SW 1271 (cell line): ENCODE measurements at regions not wholly inside any gene's neighbourhood (a gene's known extent, or its start where the extent isn't known, plus 50 kb on each side); places are given as distances from the start of the nearest gene placed in this dataset.

Source experiments
- DNase-seq, 2 experiments: peaks; one replicate each; lab custom pipeline; 2025; lab: John Stamatoyannopoulos, UW

DNA sequence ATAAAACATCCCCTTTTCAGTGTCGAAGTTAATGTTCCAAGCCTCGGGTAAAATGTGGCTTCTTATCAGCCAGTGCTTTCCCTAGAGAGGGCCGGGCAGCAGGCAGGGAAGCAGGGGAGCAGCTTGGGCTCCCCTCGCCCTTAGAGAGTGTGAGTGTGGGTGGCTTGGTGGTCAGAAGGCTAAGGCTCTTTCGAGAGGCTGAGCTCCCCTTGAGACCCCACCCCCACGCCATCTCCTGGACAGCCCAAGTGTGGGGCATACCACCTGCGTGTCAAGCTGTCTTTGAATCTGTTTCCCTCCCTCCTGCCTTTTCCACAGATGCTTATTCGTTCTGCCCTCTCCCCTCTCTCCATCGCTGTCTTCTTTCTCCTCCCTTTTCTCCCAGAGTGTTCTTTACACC lies 95.1 kb upstream of the FOXP4 start:
- no peak for DNase-seq

DNA sequence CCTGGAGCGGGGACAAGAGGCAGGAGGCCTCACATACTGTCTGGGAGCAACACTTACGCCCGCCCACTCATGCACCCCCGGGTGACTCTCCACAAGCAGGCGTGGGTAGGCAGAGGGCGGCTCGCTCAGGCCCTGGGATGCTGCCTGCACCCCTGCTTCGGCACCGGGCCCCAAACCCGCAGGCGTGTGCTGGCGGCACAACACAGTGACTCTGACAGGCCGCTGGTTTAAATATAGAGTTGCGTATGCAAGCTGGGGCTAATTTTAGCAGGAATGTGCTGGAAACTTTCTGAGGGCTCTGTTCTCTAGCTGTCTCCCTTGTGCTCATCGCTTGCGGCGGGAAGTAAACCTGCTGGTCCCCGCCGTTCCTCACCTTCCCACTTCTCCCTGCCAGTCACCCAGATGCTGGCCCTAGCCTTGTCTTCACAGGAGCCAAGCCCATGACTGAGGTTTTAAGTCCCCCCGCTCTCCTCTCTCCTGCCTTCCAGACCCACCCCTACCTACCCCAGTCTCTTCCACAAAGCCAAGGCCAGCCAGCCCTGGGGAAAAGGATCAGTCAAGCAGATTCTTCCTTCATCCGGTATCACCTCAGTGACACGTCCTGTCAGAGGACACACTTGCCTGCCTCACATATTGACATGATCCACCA lies 94.5 kb upstream of the FOXP4 start:
- no peak for DNase-seq

DNA sequence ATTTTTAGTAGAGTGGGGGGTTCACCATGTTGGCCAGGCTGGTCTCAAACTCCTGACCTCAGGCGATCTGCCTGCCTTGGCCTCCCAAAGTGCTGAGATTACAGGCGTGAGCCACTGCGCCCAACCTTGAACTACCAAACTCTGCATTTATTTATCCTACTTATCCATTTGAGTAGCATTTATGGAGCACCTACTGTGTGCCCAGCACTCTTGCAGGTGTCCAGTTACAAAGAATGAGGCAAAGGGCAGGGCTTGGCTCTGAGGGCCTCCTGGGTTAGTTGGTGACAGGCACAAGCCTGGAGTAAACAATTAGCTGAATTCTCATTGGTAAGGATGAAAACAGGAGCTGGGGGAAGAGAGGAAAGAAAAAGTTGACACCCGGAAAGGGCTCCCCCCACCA lies 93.4 kb upstream of the FOXP4 start:
- no peak for DNase-seq

DNA sequence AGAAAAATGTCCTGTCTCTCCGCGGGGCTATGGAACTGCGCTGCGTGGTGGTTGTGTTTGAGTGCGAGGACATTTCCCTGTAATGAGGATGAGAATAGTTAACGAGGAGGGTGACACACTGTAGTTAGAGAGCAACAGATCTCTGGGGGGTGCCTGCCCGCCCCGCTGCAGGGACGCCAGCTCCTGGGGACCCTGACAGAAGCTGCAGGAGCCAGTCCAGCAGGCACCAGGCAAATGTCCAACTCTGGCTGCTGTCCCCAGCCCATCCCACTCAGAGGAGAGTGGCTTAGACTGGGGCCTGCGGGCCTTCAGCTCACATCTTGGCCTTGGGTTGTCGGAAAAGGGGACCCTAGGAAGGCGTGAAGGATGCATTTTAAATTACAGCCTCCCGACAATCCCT lies 92.9 kb upstream of the FOXP4 start:
- no peak for DNase-seq

DNA sequence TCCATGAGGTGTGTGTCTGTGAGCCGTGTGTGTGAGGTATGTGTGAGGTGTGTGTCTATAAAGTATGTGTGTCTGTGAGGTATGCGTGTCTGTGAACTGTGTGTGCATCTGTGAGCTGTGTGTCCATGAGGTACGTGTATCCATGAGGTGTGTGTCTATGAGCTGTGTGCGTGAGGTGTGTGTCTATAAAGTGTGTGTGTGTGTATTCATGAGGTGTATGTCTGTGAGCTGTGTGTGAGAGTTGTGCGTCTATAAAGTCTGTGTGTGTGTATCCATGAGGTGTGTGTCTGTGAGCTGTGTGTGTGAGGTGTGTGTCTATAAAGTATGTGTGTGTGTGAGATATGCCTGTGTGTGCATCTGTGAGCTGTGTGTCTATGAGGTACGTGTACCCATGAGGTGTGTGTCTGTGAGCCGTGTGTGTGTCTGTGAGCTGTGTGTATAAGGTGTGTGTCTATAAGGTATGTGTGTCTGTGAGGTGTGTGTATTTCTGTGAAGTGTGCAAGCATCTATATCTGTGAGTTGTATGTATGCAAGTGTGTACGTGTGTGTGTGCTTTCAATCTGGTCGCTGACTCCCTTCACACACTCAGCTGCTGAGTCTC lies 91.9 kb upstream of the FOXP4 start:
- no peak for DNase-seq

DNA sequence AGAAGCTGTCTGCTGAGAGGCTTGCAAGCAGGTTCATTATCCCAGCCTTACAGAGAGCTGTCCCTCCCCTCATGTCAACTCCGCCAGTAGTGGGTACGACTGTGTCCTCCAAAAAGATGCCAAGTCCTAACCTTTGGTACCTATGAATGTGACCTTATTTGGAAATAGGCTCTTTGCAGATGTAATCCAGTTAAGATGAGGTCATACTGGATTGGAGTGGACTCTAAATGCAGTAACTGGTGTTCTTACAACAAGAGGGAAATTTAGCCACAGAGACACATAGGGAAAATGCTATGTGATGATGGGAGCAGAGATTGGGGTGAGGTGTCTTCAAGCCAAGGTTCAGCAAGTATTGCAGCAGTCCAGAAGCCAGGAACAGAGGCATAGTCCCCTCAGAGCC lies 90.8 kb upstream of the FOXP4 start:
- no peak for DNase-seq

DNA sequence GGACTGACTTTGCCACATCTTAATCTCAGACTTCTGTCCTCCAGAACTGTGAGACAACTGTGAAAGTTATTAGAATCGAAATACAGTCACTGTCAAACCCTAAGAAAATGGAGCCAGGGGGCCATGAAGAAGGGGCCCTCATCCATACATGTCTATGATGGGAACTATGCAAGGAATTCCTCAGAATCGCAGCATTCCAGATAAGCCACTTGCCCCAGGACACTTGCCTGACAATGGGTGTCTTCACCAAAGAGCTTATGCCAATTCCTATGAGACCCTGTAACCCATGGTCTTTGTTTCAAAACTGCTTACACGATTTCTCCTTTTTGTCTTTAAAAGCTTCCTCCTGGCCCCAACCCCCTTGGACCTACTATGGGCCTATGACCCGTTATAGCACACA lies 90.4 kb upstream of the FOXP4 start:
- DNase-seq = no peak

DNA sequence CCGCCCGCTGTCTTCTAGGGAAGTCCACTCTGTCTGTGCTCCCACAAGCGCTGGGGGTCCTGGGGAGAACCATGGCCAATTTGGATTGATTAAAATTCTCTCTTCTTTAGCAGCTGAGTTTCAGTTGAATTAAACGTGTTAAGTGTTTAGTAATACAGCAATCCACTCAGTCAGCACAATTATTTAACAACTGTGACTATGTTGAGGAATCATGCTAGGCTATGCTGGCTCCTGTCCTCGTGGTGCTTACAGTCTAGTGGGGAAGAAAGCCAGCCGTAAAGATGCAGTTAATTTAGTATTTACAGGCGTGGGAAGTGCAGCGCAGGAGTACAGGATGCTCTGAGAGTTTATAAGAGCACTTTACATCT lies 88.9 kb upstream of the FOXP4 start:
- DNase-seq = no peak

DNA sequence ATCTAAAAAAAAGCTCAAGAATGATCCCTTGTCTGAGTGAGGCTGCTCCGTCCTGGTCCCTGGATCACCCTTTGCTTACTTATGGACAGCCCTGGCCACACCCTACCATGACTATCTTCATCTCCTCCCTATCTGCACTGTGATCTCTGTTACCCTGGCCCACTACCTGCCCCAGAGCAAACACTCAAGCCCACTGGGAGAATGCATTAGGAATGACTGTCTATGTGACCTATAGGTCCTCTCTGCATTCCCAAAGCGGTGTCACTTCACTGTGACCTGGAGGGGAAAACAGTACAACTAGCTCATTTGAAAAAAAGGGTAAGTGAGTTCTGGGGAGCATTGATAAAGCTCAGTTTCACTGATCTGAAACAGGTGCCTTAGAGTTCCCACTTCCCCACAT lies 86.4 kb upstream of the FOXP4 start:
- DNase-seq = no peak

DNA sequence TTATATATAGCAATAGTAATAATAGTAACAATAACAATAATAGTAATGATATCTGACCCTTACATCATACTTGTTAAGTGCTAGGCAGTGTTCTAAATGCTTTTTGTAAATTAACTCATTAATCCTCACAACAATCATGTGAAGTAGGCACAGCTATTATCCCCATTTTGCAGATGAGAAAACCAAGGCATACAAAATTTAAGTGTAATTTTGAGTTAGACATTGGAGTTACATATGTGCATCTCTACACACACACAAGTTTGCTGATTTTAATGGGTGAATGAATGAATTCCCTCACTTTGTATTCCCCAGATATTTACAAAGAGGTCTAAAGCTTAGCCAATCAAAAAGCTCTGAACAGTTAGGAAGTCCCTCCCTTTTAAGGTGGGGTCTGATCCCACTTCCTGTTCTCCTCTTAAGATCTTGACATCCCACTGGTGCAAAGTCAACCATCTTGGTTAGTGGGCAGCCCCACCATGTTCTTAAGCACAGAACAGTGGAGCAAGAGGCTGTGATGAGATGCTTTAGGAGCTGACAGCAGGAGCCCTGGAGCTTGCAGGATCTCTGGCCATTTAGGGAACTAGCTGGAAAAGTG lies 85.3 kb upstream of the FOXP4 start:
- DNase-seq = peak in 1 of 2 experiments; percentile 12

DNA sequence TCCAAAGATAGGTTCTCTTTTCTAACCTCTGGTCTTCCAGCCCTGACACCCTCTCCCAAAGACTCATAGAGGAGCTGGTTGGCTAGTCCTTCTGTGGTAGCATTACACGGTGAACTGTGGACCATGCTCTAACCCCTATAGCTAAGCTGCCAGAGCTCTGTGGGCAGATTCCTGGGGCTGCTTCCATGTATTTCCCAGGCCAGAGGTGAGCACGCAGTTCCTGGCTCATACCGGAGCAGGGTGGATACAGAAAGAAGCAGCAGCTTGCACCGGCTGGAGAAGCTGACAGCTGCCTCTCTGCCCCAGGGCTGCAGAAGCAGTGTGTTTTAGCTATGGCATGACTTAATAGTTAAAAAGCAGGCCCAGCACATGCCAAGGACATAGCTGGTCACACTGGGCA lies 84.1 kb upstream of the FOXP4 start:
- DNase-seq = no peak

DNA sequence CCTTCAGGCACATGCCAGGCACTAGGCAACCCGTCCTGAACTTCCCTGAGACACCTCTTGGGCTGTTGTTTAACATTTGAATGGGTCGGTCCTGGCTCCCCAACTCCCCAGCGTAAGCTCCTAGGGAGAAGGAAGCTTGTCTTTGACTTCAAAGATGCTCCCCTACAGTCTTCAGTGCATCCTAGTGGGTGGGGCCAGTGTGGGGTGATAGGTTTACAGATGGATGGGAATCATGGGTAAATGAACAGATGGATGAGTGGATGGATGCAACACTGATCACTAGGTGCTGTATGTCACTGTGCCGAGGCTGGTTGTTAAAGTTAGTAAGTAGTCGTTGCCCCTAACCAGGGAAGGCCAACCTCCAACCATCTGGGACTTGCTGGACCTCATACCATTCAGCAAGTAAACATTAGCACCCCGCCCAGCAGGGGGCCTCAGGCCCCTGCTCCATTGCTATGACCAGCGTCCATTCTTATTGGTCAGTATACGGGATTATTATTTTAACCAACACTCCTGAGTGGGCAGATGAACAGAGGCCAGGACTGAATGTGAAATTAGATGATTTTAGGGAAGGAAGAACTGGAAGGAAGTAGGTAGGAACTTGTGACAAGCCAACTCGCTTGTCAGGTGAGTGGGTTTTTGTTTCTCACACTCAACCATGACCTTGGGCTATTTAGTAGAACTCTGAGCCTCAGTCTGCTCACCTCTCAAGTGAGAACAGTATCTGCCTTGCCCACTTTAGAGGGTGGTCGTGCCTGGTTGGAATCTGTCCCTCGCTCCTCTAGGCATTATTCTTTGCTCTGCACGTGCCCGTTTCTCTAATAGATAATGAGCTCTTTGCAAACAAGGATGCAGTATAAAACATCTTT lies 82.9 kb upstream of the FOXP4 start:
- peak in 1 of 2 experiments; percentile 17 for DNase-seq

DNA sequence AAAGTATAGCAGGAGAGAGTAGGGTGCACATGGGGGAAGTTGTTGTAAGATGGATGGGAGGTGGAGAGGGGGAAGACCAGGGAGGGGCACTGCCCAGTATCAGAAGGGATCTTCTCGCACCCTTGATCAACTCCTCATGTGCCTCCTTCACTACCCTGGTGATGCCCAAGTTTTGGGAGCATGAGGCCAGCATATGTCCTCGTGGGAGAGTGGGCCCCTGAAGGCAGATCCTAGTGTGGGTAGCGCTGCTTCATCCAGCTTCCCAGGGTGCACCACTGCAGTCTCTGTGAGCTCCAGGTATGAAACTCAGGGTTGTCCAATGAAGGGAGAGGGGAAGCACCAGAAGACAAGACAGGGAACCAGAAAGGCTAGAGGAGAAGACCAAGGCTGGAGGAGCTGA lies 82.2 kb upstream of the FOXP4 start:
- no peak for DNase-seq

DNA sequence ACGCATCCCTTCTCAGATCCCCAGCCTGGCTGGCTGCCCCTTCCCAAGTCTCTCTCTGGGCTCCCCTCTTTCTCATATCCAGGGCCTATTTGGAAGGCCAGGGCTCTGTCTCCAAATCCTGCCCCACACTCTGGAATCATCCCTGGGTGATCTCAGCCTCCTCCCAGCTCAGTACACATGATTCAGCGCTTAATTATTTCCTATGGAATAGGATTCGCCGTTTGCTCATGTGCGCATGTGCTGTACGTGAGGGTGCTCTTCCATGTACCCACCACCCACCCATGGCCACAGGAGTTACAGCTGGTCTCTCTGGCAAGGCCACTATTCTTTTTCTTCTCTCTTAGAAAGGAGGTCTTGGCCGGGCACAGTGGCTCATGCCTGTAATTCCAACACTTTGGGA lies 81.7 kb upstream of the FOXP4 start:
- DNase-seq = no peak

DNA sequence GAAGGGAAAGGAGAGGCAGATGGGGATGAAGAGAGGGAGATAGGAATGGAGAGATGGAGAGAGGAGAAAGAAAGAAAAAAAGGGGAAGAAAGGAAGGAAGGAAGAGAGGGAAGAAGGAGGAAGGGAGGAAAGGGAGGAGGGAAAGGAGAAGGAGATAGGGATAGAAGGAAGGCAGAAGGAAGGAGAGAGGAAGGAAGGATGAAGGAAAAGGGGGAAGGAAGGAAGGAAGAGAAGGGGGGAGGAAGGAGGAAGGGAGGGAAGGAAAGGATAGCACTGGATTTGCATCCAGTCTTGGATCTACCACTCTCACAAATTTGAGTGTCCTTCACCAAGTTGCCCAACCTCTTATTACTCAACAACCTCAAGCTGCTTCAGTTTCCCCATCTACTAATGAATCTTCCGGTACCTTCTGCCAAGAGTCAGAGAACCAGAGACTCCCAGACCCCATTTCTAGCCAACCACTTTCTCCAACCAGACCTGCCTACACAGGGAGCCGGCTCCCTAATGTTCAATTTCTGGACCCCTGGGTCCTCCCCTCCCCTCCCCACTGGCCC lies 79.7 kb upstream of the FOXP4 start:
- DNase-seq = no peak

DNA sequence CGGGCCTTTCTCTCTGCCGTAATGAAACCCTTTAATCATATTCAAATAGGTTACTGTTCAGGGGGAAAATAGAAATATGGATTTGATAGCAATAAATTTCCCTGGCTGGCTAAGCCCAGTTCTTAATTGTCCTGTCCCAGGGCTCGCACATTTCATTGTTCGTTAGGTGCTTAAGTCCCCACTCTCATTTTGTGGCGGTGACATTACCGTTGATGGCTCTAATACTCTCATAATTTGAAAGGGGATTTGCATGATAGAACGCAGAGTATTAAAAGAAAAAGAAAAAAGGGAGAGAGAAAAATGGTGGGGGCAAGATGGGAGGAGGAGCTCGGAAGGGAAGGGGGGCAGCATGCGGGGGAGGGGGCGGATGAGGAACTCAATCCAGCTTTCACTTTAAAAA lies 79.1 kb upstream of the FOXP4 start:
- no peak for DNase-seq

DNA sequence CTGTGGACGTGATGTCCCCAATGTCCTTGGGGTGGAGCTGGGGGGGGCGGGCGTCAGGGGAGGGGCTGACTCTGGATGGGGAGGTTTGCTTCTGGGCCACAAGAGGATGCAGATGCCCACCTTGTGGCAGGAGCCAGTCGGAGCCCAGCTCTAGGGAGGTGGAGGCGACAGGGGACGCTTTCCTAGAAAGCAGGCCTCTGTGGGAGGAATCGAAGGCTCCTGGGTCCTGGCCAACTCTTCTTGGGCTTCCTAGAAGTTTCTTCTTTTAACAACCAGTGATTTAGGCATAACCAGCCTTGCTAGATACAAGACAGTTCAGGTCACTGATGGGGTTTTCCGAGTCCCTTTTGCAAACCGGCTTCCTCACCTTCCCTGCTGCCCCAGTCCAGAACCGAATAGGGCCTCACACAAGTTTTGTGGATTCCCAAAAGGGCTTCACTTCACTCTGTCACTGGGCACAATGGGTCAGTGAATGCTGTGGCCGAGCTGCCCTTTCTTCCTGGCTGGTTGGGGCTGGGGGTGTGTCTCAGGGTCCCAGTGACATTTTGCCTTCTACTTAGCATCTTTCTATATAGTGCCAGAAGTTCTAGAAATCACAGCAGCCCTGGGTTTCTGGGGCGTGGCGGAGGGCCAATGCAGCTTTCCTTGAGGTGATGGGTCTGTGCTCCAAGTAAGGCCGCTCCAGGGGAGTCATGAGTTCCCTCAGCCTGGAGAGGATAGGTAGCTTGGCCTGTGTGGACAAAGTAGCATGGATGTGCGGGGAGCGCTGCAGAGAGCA lies 78.4 kb upstream of the FOXP4 start:
- no peak for DNase-seq

DNA sequence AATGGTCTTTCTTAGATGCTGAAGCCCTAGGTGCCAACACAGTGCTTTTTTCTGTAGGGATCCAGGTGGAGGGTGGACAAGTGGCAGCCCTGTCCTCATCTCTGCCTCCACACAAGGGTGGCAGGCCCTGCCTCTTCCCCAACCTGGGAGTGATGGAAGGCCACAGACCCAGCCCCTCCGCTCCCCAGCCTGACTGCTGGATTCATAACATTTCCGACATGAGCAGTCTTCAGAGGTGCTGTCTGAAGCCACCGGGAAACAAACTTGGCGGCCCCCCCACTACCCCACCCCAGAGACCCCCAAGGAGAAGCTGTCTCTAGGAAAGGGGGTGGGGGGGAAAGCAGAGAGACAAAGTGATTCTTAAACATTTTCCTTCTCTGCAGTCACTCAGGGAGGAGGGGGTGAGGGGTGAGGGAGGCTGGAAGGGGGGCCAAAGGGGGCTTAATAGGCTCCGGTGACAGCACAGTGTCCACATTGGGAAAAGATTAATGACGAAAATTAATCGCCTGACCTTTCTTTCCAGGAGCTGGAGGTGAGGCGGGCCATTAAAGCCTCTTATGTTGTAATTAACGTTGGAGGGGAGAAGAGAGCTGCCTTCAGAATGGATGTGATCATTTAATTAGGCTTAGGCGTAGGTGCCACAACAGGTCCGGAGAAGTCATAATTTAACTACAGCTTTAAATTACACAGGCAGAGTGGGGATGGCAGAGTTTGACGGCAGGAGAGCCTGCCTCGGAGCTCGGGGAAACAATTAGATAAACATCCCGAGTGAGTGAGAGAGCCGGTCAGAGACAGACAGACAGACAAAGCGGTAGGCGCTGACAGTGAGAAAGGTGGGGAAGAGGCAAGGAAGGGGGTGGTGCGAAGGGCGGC lies 76.8 kb upstream of the FOXP4 start:
- DNase-seq = no peak

DNA sequence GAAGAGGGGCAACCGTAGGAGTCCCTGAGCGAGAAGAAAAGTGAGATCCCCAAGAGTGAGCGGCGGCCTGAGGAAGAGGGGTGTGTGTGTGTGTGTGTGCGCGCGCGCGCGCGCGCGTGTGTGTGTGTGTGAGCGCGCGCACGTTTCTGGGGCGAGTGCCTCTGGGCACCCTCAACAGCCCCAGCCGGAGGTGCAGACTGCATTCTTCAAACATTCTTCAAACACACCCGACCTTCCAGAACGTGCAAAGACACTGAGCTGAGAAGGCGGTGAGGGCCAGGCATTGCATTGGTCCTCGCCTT lies 76.2 kb upstream of the FOXP4 start:
- no peak for DNase-seq

DNA sequence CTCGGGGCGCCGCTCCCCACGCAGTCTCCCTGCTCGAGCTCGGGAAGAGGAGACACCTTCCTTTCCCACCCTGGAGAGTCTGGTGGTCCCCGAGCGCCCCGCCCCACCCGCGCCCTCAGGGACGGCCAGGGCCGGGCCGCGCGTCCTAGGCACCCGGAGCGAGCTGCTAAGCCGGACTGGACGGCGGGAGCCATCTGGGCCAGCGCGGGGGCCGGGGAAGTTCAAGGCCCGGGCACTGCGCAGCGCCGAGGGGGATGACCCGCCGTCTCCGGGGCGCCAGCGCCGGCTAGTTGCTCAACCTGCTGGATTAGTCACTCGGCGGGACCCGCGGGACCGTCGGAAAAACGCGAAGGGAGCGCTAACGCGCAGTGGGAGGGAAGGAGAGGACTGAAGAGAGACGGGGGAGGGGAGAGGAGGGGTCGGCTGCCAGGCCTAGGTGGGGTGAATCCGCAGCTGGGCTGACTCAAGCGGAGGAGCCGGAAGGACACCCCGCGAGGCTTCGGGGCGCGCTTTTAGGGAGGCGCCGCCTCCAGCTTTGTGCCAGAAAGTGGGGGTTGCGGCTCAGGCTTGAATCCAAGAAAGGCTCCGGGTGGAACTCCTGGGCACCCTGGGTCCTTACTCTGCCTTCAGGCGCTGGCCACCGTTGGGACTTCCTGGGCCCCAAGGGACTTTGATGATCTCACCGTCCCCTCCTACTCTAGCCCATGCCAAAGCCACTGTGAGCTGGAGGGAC lies 75.7 kb upstream of the FOXP4 start:
- no peak for DNase-seq
